GM06990 (cell line): ENCODE measurements at regions not wholly inside any gene's neighbourhood (a gene's known extent, or its start where the extent isn't known, plus 50 kb on each side); places are given as distances from the start of the nearest gene placed in this dataset.

Experiments used
- DNase-seq: peaks from one replicate; pipeline ENCODE4 v3.0.0-alpha.2; 2011; ENCODE audit not compliant: insufficient read length; ENCODE audit errors: extremely low read depth
- H3K27me3 ChIP-seq: replicated peaks from 2 replicates; pipeline ENCODE4 v1.6.0; 2011; ENCODE audit warnings: low read length; ENCODE audit not compliant: control insufficient read depth, insufficient read depth
- H3K36me3 ChIP-seq: 2 replicates; pipeline ENCODE4 v1.5.1; 2011; ENCODE audit warnings: low read length; ENCODE audit not compliant: control insufficient read depth, insufficient read depth
- H3K4me3 ChIP-seq: replicated peaks from 2 replicates; pipeline ENCODE4 v1.5.1; 2011; ENCODE audit warnings: low read depth, mild to moderate bottlenecking, control low read depth, low read length
- CTCF ChIP-seq: IDR thresholded peaks from 2 replicates; pipeline ENCODE4 v1.5.1; 2011; ENCODE audit warnings: low read length, control low read depth, mild to moderate bottlenecking, inconsistent platforms; ENCODE audit not compliant: insufficient read depth, poor library complexity, severe bottlenecking

GRCh38 chr15:68871507-68871906 lies 50.8 kb upstream of the ANP32A start:
- H3K4me3 ChIP-seq: no peak overlapping the region
- no peaks in the 10 kb centered on the region for H3K36me3 ChIP-seq
- TF ChIP-seq CTCF: no peak
- no peak for DNase-seq
- H3K27me3 ChIP-seq: 0 out of 2 replicates have a peak, but pooled peaks cover 2% of the 10 kb centered on the region

- no peak overlapping the region for H3K4me3 ChIP-seq
- DNase-seq: no peak
- TF ChIP-seq CTCF: no peak
These were observed 54.1 kb upstream of the ANP32A start for GRCh38 chr15:68874788-68875187.

GRCh38 chr15:68875377-68876116 lies 54.8 kb upstream of the SPESP1 start:
- Histone ChIP-seq H3K4me3 (no peak overlapping the region), H3K27me3 (no peaks in the 10 kb centered on the region), H3K36me3 (no peaks in the 10 kb centered on the region)
- peak; percentile 88 for TF ChIP-seq CTCF
- DNase-seq: peak; percentile 36

More at GRCh38 chr15:68874788-68875187, 54.1 kb upstream of the ANP32A start:
- Histone ChIP-seq H3K27me3 (0 out of 2 replicates have a peak, but pooled peaks cover 2% of the 10 kb centered on the region), H3K36me3 (no peaks in the 10 kb centered on the region)

- Histone ChIP-seq H3K27me3 (no peaks in the 10 kb centered on the region), H3K4me3 (no peak overlapping the region), H3K36me3 (no peaks in the 10 kb centered on the region)
- no peak for DNase-seq
- no peak for TF ChIP-seq CTCF
These were observed 52.7 kb upstream of the SPESP1 start for GRCh38 chr15:68877626-68878025.

GRCh38 chr15:68880382-68880781 lies 49.9 kb upstream of the SPESP1 start:
- no peaks in the 10 kb centered on the region for H3K36me3 ChIP-seq
- H3K4me3 ChIP-seq: no peak overlapping the region
- no peaks in the 10 kb centered on the region for H3K27me3 ChIP-seq
- no peak for TF ChIP-seq CTCF
- DNase-seq: no peak
